Neuron (in vitro differentiated cells): ENCODE measurements at regions not wholly inside any gene's neighbourhood (a gene's known extent, or its start where the extent isn't known, plus 50 kb on each side); places are given as distances from the start of the nearest gene placed in this dataset.

Source experiments
- H2AFZ ChIP-seq: one replicate; pipeline ENCODE4 v1.6.1; 2013; ENCODE audit warnings: low read depth, mild to moderate bottlenecking, inconsistent platforms, low read length, moderate library complexity
- H3K27me3 ChIP-seq: one replicate; pipeline ENCODE4 v1.6.1; 2013; ENCODE audit warnings: low read length; ENCODE audit not compliant: insufficient read depth
- H3K36me3 ChIP-seq: one replicate; pipeline ENCODE4 v1.6.1; 2013; ENCODE audit warnings: low read length; ENCODE audit not compliant: insufficient read depth
- H3K4me1 ChIP-seq: one replicate; pipeline ENCODE4 v1.6.1; 2013; ENCODE audit warnings: low read length; ENCODE audit not compliant: insufficient read depth
- H3K4me3 ChIP-seq: 2 replicates; pipeline ENCODE4 v1.5.1; 2013; ENCODE audit warnings: mild to moderate bottlenecking, low read length, moderate library complexity
- H3K9me3 ChIP-seq: one replicate; pipeline ENCODE4 v1.6.1; 2013; ENCODE audit warnings: low read length

- H3K4me1 ChIP-seq: no peaks in the 10 kb centered on the region
Observed at GRCh38 chr2:147082850-147083522, 761.8 kb upstream of the ACVR2A start.

GRCh38 chr2:147081831-147082230 is 763.0 kb upstream of the ACVR2A start:
- H3K9me3 ChIP-seq: no peaks in the 10 kb centered on the region
- H2AFZ ChIP-seq: no peak overlapping the region
- H3K4me1 ChIP-seq: no peaks in the 10 kb centered on the region
- no peak overlapping the region for H3K4me3 ChIP-seq
- no peaks in the 10 kb centered on the region for H3K27me3 ChIP-seq
- no peaks in the 10 kb centered on the region for H3K36me3 ChIP-seq

More at GRCh38 chr2:147082850-147083522, 761.8 kb upstream of the ACVR2A start:
- no peaks in the 10 kb centered on the region for H3K36me3 ChIP-seq
- H3K9me3 ChIP-seq: no peaks in the 10 kb centered on the region
- no peak overlapping the region for H3K4me3 ChIP-seq
- no peak overlapping the region for H2AFZ ChIP-seq
- H3K27me3 ChIP-seq: no peaks in the 10 kb centered on the region

GRCh38 chr2:147076634-147077033 is 768.2 kb upstream of the ACVR2A start:
- H3K4me1 ChIP-seq: no peaks in the 10 kb centered on the region
- no peaks in the 10 kb centered on the region for H3K27me3 ChIP-seq
- H3K4me3 ChIP-seq: no peak overlapping the region
- H3K9me3 ChIP-seq: no peaks in the 10 kb centered on the region
- no peaks in the 10 kb centered on the region for H3K36me3 ChIP-seq
- no peak overlapping the region for H2AFZ ChIP-seq

GRCh38 chr2:147068071-147068470 is 776.8 kb upstream of the ACVR2A start:
- H2AFZ ChIP-seq: no peak overlapping the region

GRCh38 chr2:147067136-147067535 is 777.7 kb upstream of the ACVR2A start:
- Histone ChIP-seq H3K36me3 (no peaks in the 10 kb centered on the region), H3K4me3 (no peak overlapping the region), H3K9me3 (no peaks in the 10 kb centered on the region), H2AFZ (no peak overlapping the region), H3K4me1 (no peaks in the 10 kb centered on the region), H3K27me3 (no peaks in the 10 kb centered on the region)

More at GRCh38 chr2:147068071-147068470, 776.8 kb upstream of the ACVR2A start:
- Histone ChIP-seq H3K36me3 (no peaks in the 10 kb centered on the region), H3K4me3 (no peak overlapping the region), H3K4me1 (no peaks in the 10 kb centered on the region), H3K27me3 (no peaks in the 10 kb centered on the region), H3K9me3 (no peaks in the 10 kb centered on the region)

- H3K36me3 ChIP-seq: no peaks in the 10 kb centered on the region
- no peak overlapping the region for H3K4me3 ChIP-seq
- H3K9me3 ChIP-seq: no peaks in the 10 kb centered on the region
- no peak overlapping the region for H2AFZ ChIP-seq
- no peaks in the 10 kb centered on the region for H3K4me1 ChIP-seq
- no peaks in the 10 kb centered on the region for H3K27me3 ChIP-seq
Observed at GRCh38 chr2:147062073-147062472, 782.8 kb upstream of the ACVR2A start.

GRCh38 chr2:147061269-147061668 is 783.6 kb upstream of the ACVR2A start:
- no peak overlapping the region for H3K4me3 ChIP-seq
- H3K27me3 ChIP-seq: no peaks in the 10 kb centered on the region
- H2AFZ ChIP-seq: no peak overlapping the region
- H3K9me3 ChIP-seq: no peaks in the 10 kb centered on the region
- H3K4me1 ChIP-seq: no peaks in the 10 kb centered on the region
- H3K36me3 ChIP-seq: no peaks in the 10 kb centered on the region

GRCh38 chr2:147057892-147058490 is 786.8 kb upstream of the ACVR2A start:
- no peaks in the 10 kb centered on the region for H3K9me3 ChIP-seq
- H3K36me3 ChIP-seq: no peaks in the 10 kb centered on the region
- peak overlapping the region; percentile 18 for H2AFZ ChIP-seq
- H3K27me3 ChIP-seq: no peaks in the 10 kb centered on the region
- no peak overlapping the region for H3K4me3 ChIP-seq
- no peaks in the 10 kb centered on the region for H3K4me1 ChIP-seq

GRCh38 chr2:147051814-147052213 is 793.0 kb upstream of the ACVR2A start:
- no peak overlapping the region for H2AFZ ChIP-seq
- no peak overlapping the region for H3K4me3 ChIP-seq
- H3K9me3 ChIP-seq: no peaks in the 10 kb centered on the region
- H3K36me3 ChIP-seq: no peaks in the 10 kb centered on the region
- H3K4me1 ChIP-seq: peaks cover 3% of the 10 kb centered on the region
- H3K27me3 ChIP-seq: no peaks in the 10 kb centered on the region

- no peaks in the 10 kb centered on the region for H3K9me3 ChIP-seq
- H3K27me3 ChIP-seq: no peaks in the 10 kb centered on the region
- no peak overlapping the region for H3K4me3 ChIP-seq
- no peaks in the 10 kb centered on the region for H3K36me3 ChIP-seq
- peaks cover 3% of the 10 kb centered on the region for H3K4me1 ChIP-seq
- H2AFZ ChIP-seq: no peak overlapping the region
Observed at GRCh38 chr2:147051248-147051647, 793.6 kb upstream of the ACVR2A start.

GRCh38 chr2:147049957-147050356 is 794.9 kb upstream of the ACVR2A start:
- H2AFZ ChIP-seq: no peak overlapping the region
- no peaks in the 10 kb centered on the region for H3K36me3 ChIP-seq
- H3K4me1 ChIP-seq: peaks cover 3% of the 10 kb centered on the region
- no peaks in the 10 kb centered on the region for H3K27me3 ChIP-seq
- H3K4me3 ChIP-seq: no peak overlapping the region
- no peaks in the 10 kb centered on the region for H3K9me3 ChIP-seq

GRCh38 chr2:147046473-147046872 is 798.4 kb upstream of the ACVR2A start:
- no peaks in the 10 kb centered on the region for H3K36me3 ChIP-seq
- peaks cover 3% of the 10 kb centered on the region for H3K4me1 ChIP-seq
- H3K9me3 ChIP-seq: no peaks in the 10 kb centered on the region
- H3K4me3 ChIP-seq: no peak overlapping the region
- no peak overlapping the region for H2AFZ ChIP-seq
- no peaks in the 10 kb centered on the region for H3K27me3 ChIP-seq

- H3K4me1 ChIP-seq: peaks cover 3% of the 10 kb centered on the region
- H3K36me3 ChIP-seq: no peaks in the 10 kb centered on the region
- H2AFZ ChIP-seq: peak overlapping the region; percentile 11
- no peak overlapping the region for H3K4me3 ChIP-seq
- no peaks in the 10 kb centered on the region for H3K9me3 ChIP-seq
- H3K27me3 ChIP-seq: no peaks in the 10 kb centered on the region
Observed at GRCh38 chr2:147045113-147045512, 799.7 kb upstream of the ACVR2A start.

- H3K4me1 ChIP-seq: no peaks in the 10 kb centered on the region
- no peak overlapping the region for H3K4me3 ChIP-seq
- H3K36me3 ChIP-seq: no peaks in the 10 kb centered on the region
- H3K27me3 ChIP-seq: no peaks in the 10 kb centered on the region
- H3K9me3 ChIP-seq: no peaks in the 10 kb centered on the region
- no peak overlapping the region for H2AFZ ChIP-seq
Observed at GRCh38 chr2:147041121-147041494, 803.7 kb upstream of the ACVR2A start.
